Kidney (tissue), 13 donors: ENCODE measurements at regions not wholly inside any gene's neighbourhood (a gene's known extent, or its start where the extent isn't known, plus 50 kb on each side); places are given as distances from the start of the nearest gene placed in this dataset.

Experiments used
- DNase-seq, 5 donors: peaks; one replicate each; pipeline ENCODE4 v3.0.0-alpha.2; 2013 to 2020
- FAIRE-seq: peaks from 2 replicates; lab custom pipeline; 2012; peaks lifted over from hg19 to GRCh38; lab: Jason Lieb, UNC
- H3K27ac ChIP-seq, 2 donors: one replicate each; pipeline ENCODE4 v1.7.0; 2013; ENCODE audit warnings: low read depth in 2 of 2, low read length in 2 of 2, inconsistent platforms in 1 of 2
- H3K27me3 ChIP-seq: one replicate; pipeline ENCODE4 v1.7.1; 2013; ENCODE audit warnings: low read length, inconsistent platforms; ENCODE audit not compliant: control insufficient read depth, insufficient read depth
- H3K36me3 ChIP-seq, 3 donors: one replicate each; pipeline versions ENCODE4 v1.7.0 to v1.7.1; 2013; ENCODE audit warnings: low read length in 3 of 3, control low read depth in 1 of 3, inconsistent platforms in 1 of 3; ENCODE audit not compliant: insufficient read depth in 3 of 3, control insufficient read depth in 2 of 3
- H3K4me1 ChIP-seq, 3 donors: one replicate each; pipeline versions ENCODE4 v1.7.0 to v1.7.1; 2013; ENCODE audit warnings: low read length in 3 of 3, inconsistent platforms in 1 of 3, low read depth in 1 of 3; ENCODE audit not compliant: control insufficient read depth in 2 of 3, insufficient read depth in 2 of 3
- H3K4me3 ChIP-seq, 3 donors: one replicate each; pipeline versions ENCODE4 v1.7.0 to v1.8.1; 2013; ENCODE audit warnings: low read length in 3 of 3, control low read depth in 1 of 3, inconsistent platforms in 1 of 3
- H3K9ac ChIP-seq, 3 donors: one replicate each; pipeline versions ENCODE4 v1.7.0 to v1.7.1; 2013; ENCODE audit warnings: low read length in 3 of 3, control low read depth in 1 of 3, inconsistent platforms in 1 of 3
- H3K9me3 ChIP-seq, 3 donors: one replicate each; pipeline versions ENCODE4 v1.7.0 to v1.7.1; 2013; ENCODE audit warnings: low read length in 3 of 3, control low read depth in 1 of 3, inconsistent platforms in 1 of 3; ENCODE audit not compliant: control insufficient read depth in 2 of 3, insufficient read depth in 1 of 3
- CTCF ChIP-seq: IDR thresholded peaks from 3 replicates; pipeline ENCODE4 v1.5.1; 2012; ENCODE audit warnings: mild to moderate bottlenecking, moderate library complexity, borderline replicate concordance; ENCODE audit not compliant: insufficient read depth; ENCODE audit errors: extremely low read depth
- intact Hi-C: fragments of 100-400 bp; cut with DNase I; formaldehyde crosslinking; loops from one replicate; pipeline ENCODE4 v1.11.1; 2022
- donor health status: control.
- donor health status: control.
- donor health status: control.
- donor health status: control.
- donor health status: control.
- donor health status: DM: yes; HTN: yes; CAD: no.
- donor health status: Normal renal cell carcinoma (clear cell type).

GRCh38 chr3:164209363-164209762, 868.9 kb downstream of the SI start:
- Histone ChIP-seq H3K27ac (no peak overlapping the region), H3K27me3 (no peaks in the 10 kb centered on the region), H3K4me3 (no peak overlapping the region), H3K36me3 (no peaks in the 10 kb centered on the region), H3K9ac (no peak overlapping the region), H3K9me3 (no peaks in the 10 kb centered on the region), H3K4me1 (no peaks in the 10 kb centered on the region)
- DNase-seq (no peak), FAIRE-seq (no peak)
- intact Hi-C loops: no loop called here
- no peak for TF ChIP-seq CTCF

- H3K4me1 ChIP-seq: no peaks in the 10 kb centered on the region
- no peak for TF ChIP-seq CTCF
- no peaks in the 10 kb centered on the region for H3K9me3 ChIP-seq
- FAIRE-seq (no peak), DNase-seq (no peak)
- no peak overlapping the region for H3K4me3 ChIP-seq
- no peaks in the 10 kb centered on the region for H3K36me3 ChIP-seq
- H3K27me3 ChIP-seq: no peaks in the 10 kb centered on the region
- intact Hi-C loops: no loop called here
- no peak overlapping the region for H3K27ac ChIP-seq
- H3K9ac ChIP-seq: no peak overlapping the region
These were observed 869.5 kb downstream of the SI start for GRCh38 chr3:164208821-164209220.

GRCh38 chr3:164208048-164208447, 870.2 kb downstream of the SI start:
- FAIRE-seq: no peak
- Histone ChIP-seq H3K4me3 (no peak overlapping the region), H3K27ac (no peak overlapping the region), H3K36me3 (no peaks in the 10 kb centered on the region), H3K9me3 (no peaks in the 10 kb centered on the region), H3K27me3 (no peaks in the 10 kb centered on the region), H3K9ac (no peak overlapping the region), H3K4me1 (no peaks in the 10 kb centered on the region)
- no peak for DNase-seq
- intact Hi-C loops: no loop called here
- TF ChIP-seq CTCF: no peak

- Histone ChIP-seq H3K4me3 (no peak overlapping the region), H3K9ac (no peak overlapping the region), H3K9me3 (no peaks in the 10 kb centered on the region), H3K27me3 (no peaks in the 10 kb centered on the region), H3K36me3 (no peaks in the 10 kb centered on the region), H3K4me1 (no peaks in the 10 kb centered on the region), H3K27ac (no peak overlapping the region)
- DNase-seq (no peak), FAIRE-seq (no peak)
- TF ChIP-seq CTCF: no peak
- intact Hi-C loops: no loop called here
These were observed 878.1 kb downstream of the SI start for GRCh38 chr3:164200053-164200823.
